HEK293T (cell line): ENCODE measurements at regions not wholly inside any gene's neighbourhood (a gene's known extent, or its start where the extent isn't known, plus 50 kb on each side); places are given as distances from the start of the nearest gene placed in this dataset.

ENCODE experiments used
- CTCF ChIA-PET: fragments of 350-600 bp; formaldehyde crosslinking; extraction: SDS; loops from one replicate; lab custom pipeline; 2021; ENCODE audit warnings: antibody characterized with exemption, inconsistent platforms; lab: Yijun Ruan, JAX
- POLR2A ChIA-PET: fragments of 350-600 bp; formaldehyde crosslinking; extraction: SDS; loops from one replicate; lab custom pipeline; 2020; ENCODE audit warnings: antibody characterized with exemption, inconsistent platforms; lab: Yijun Ruan, JAX
- DNase-seq: peaks from one replicate; pipeline ENCODE4 v3.0.0; 2012; ENCODE audit warnings: mixed read lengths; ENCODE audit errors: extremely low spot score
- ARNT ChIP-seq: fragments of 450-650 bp; IDR thresholded peaks from 2 replicates; pipeline ENCODE4 v1.6.1; 2017; ENCODE audit warnings: mild to moderate bottlenecking
- BHLHE40 ChIP-seq: fragments of 450-650 bp; IDR thresholded peaks from 2 replicates; pipeline ENCODE4 v1.6.1; 2016; ENCODE audit warnings: mild to moderate bottlenecking, moderate library complexity, borderline replicate concordance
- CTBP1 ChIP-seq: fragments of 450-650 bp; IDR thresholded peaks from 2 replicates; pipeline ENCODE4 v1.6.1; 2016; ENCODE audit warnings: borderline replicate concordance
- ELF4 ChIP-seq: fragments of 450-650 bp; IDR thresholded peaks from 2 replicates; pipeline ENCODE4 v1.6.1; 2017; ENCODE audit warnings: antibody characterized with exemption
- FOXA1 ChIP-seq: fragments of 450-650 bp; IDR thresholded peaks from 2 replicates; pipeline ENCODE4 v1.6.1; 2016; ENCODE audit warnings: mild to moderate bottlenecking
- FOXK2 ChIP-seq: fragments of 450-650 bp; IDR thresholded peaks from 2 replicates; pipeline ENCODE4 v1.6.1; 2016; ENCODE audit warnings: mild to moderate bottlenecking
- FOXM1 ChIP-seq: fragments of 450-650 bp; IDR thresholded peaks from 2 replicates; pipeline ENCODE4 v1.6.1; 2017; ENCODE audit warnings: mild to moderate bottlenecking, borderline replicate concordance
- HDGF ChIP-seq: fragments of 450-650 bp; IDR thresholded peaks from 2 replicates; pipeline ENCODE4 v1.6.1; 2017; ENCODE audit warnings: antibody characterized with exemption, borderline replicate concordance
- L3MBTL2 ChIP-seq: fragments of 450-650 bp; conservative IDR thresholded peaks from 2 replicates; pipeline ENCODE4 v1.6.1; 2016; ENCODE audit warnings: mild to moderate bottlenecking
- LEF1 ChIP-seq: fragments of 450-650 bp; IDR thresholded peaks from 2 replicates; pipeline ENCODE4 v1.6.1; 2017; ENCODE audit warnings: mild to moderate bottlenecking, borderline replicate concordance
- NFRKB ChIP-seq: fragments of 450-650 bp; IDR thresholded peaks from 2 replicates; pipeline ENCODE4 v1.6.1; 2016; ENCODE audit warnings: mild to moderate bottlenecking, moderate library complexity
- SP1 ChIP-seq: fragments of 450-650 bp; IDR thresholded peaks from 2 replicates; pipeline ENCODE4 v1.6.1; 2017
- SUZ12 ChIP-seq: fragments of 450-650 bp; IDR thresholded peaks from 2 replicates; pipeline ENCODE4 v1.6.1; 2016; ENCODE audit warnings: mild to moderate bottlenecking
- TARDBP ChIP-seq: fragments of 450-650 bp; IDR thresholded peaks from 2 replicates; pipeline ENCODE4 v1.6.1; 2016
- ZNF384 ChIP-seq: fragments of 450-650 bp; IDR thresholded peaks from 2 replicates; pipeline ENCODE4 v1.6.1; 2016
- TF ChIP-seq, protein P1 (sequence below): fragments of 450-650 bp; IDR thresholded peaks from 2 replicates; pipeline ENCODE4 v1.6.1; 2016

DNA sequence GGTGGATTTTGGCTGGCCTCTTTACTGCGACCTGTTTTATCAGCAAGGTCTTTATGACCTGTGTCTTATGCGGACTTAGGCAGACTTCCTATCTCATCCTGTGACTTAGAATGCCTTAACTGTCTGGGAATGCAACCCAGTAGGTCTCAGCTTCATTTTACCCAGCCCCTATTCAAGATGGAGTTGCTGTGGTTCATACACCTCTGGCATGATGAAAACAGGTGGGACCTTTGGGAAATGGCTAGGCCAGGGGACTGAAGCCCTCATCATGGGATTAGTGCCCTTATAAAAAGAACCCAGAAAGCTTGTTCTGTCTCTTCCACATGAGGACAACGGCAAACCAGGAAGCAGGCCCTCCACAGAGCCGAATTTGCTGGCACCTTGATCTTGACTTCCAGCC, 172.1 kb upstream of the MYO3A start:
- POLR2A ChIA-PET, result no interaction called here

DNA sequence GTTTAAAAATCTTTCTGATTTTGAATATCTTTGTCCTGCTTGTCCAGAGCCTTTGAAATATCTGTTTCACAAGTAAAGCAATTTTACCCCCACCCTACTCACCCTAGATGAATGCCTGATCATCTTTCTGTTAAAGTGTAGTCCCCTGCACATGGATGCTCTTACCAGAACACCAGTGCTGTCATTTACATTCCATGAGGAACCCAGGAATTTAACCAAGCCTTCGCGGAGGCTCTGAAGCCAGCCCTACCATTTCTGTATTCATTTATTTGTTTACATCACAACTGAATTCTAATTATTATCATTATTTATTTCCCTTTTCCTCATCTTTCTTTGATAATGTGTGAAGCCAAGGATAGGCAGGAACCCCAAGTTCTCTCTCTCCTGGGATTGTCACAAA, 167.8 kb upstream of the MYO3A start:
- POLR2A ChIA-PET, result no interaction called here
- CTCF ChIA-PET, result no interaction called here
- DNase-seq, result no peak
- TF ChIP-seq CTBP1, result no peak
- no peak for TF ChIP-seq ZNF384
- TF ChIP-seq HDGF, result no peak
- TF ChIP-seq FOXK2, result no peak
- TF ChIP-seq SUZ12, result no peak
- no peak for TF ChIP-seq FOXM1
- no peak for TF ChIP-seq L3MBTL2
- no peak for TF ChIP-seq ARNT
- no peak for TF ChIP-seq BHLHE40
- no peak for TF ChIP-seq NFRKB
- TF ChIP-seq FOXA1, result no peak
- no peak for TF ChIP-seq SP1
- TF ChIP-seq, protein P1, sequence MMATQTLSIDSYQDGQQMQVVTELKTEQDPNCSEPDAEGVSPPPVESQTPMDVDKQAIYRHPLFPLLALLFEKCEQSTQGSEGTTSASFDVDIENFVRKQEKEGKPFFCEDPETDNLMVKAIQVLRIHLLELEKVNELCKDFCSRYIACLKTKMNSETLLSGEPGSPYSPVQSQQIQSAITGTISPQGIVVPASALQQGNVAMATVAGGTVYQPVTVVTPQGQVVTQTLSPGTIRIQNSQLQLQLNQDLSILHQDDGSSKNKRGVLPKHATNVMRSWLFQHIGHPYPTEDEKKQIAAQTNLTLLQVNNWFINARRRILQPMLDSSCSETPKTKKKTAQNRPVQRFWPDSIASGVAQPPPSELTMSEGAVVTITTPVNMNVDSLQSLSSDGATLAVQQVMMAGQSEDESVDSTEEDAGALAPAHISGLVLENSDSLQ, result no peak
- TF ChIP-seq ELF4, result no peak
- TF ChIP-seq LEF1, result no peak
- no peak for TF ChIP-seq TARDBP

More for the DNA sequence above, 172.1 kb upstream of the MYO3A start:
- CTCF ChIA-PET, result no interaction called here
- DNase-seq, result no peak
- TF ChIP-seq CTBP1, result no peak
- TF ChIP-seq SUZ12, result no peak
- no peak for TF ChIP-seq FOXM1
- TF ChIP-seq L3MBTL2, result no peak
- no peak for TF ChIP-seq NFRKB
- no peak for TF ChIP-seq LEF1
- no peak for TF ChIP-seq FOXK2
- no peak for TF ChIP-seq HDGF
- no peak for TF ChIP-seq ELF4
- no peak for TF ChIP-seq ZNF384
- no peak for TF ChIP-seq TARDBP
- TF ChIP-seq FOXA1, result no peak
- TF ChIP-seq ARNT, result no peak
- TF ChIP-seq SP1, result no peak
- TF ChIP-seq, protein P1, result no peak

DNA sequence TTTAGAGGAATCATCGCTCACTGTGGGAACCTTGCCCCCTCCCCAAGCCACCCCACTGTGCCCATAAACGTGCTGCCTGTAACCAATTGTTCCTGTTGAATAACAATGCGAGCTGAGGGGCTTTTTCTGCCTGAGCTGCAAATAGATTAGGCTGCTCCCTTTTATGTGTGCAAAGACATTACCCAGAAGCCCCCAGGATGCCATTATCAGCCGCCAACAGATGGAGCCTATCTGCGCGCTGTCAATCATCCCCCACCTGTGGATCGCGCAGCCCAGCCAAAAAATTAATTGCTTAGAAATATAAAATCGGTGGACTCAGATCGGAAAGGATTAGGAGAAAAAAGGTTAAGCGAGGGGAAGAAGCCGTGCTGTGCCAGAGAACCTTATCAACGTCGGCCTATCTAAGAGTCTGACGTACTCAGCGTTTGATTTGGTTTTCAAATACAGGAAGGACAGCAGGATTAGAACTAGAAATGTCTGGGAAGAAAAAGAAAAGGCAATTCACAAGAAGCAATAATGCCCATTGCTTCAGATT, 167.3 kb upstream of the MYO3A start:
- no peak for TF ChIP-seq HDGF
- TF ChIP-seq, protein P1, result peak; percentile 80
- ChIA-PET POLR2A (no interaction called here), CTCF (no interaction called here)
- DNase-seq, result no peak

DNA sequence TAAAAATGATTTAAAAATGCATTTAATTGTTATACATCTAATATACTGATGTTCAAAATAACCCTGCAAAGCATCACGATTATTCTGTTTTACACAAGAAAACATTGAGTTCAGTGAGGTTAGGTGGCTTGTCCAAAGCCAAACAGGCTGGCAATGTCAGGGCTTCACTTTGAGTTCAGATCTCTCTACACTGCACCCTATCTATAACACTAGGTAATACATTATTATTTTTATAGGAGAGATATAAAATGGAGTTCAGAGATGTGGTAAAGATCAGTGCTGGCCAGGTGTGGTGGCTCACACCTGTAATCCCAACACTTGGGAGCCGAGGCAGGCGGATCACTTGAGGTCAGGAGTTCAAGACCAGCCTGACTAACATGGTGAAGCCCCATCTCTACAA, 165.9 kb upstream of the MYO3A start:
- TF ChIP-seq FOXM1, result no peak
- no peak for TF ChIP-seq FOXK2
- no peak for TF ChIP-seq HDGF
- no peak for TF ChIP-seq ZNF384
- TF ChIP-seq LEF1, result no peak
- TF ChIP-seq ARNT, result no peak
- TF ChIP-seq ELF4, result no peak
- TF ChIP-seq, protein P1, result no peak
- no peak for TF ChIP-seq BHLHE40
- peak; percentile 12 for DNase-seq
- ChIA-PET CTCF (no interaction called here), POLR2A (no interaction called here)

DNA sequence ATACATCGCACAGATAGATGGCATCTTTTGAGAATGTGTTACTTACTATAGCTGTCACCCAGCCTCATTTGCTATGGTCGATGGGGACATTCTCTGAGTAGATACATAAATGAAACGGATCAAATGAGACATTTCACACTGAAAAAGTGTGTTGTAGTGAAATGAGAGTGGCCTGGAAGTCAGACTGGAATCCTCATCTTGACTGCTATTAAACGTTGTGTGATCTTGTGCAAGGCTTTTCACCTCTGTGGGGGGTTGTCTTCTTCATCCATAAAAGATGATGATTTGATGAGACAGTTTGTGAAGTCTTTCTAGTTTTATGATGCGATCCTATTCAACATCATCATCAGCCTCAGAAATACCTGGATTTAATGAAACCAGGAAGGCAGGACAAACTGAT, 155.4 kb upstream of the MYO3A start:
- no peak for DNase-seq
- ChIA-PET POLR2A (no interaction called here), CTCF (no interaction called here)
- TF ChIP-seq FOXK2, result no peak
- TF ChIP-seq, protein P1, result no peak
- TF ChIP-seq FOXA1, result no peak
- no peak for TF ChIP-seq L3MBTL2
- no peak for TF ChIP-seq SP1
- TF ChIP-seq ARNT, result no peak
- TF ChIP-seq SUZ12, result no peak

DNA sequence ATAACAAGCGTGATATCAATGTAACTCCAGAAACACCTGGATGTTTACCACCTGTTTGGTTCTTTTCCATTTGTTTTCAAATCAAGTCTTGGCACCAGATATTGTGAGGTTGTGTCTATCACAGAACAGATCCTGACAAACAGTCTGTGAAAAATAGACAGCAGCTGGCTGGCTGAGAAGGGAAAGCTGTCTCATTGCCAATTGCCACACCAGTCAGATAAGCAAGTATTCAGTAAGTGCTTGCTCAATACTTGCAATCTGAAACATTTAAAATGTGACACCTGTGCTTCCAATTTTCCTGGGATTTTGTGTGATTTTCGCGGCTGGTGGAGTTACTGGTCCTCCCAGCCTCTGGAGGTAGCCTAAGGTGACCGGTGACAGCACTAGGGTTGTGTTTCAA, 147.9 kb upstream of the MYO3A start:
- ChIA-PET CTCF (interaction anchor here (1.3 kb wide), 1 partner anchor 10 kb away, joined by 3 read pairs; no protein-coding TSS in a partner anchor), POLR2A (no interaction called here)
- TF ChIP-seq SP1 (no peak), ZNF384 (no peak), SUZ12 (no peak), L3MBTL2 (no peak), HDGF (no peak), ELF4 (no peak), BHLHE40 (no peak), ARNT (no peak), FOXM1 (no peak), FOXK2 (no peak), FOXA1 (no peak), TARDBP (no peak), CTBP1 (no peak), NFRKB (no peak), LEF1 (no peak)
- TF ChIP-seq, protein P1, result no peak
- no peak for DNase-seq
